ENCODE measurements at regions not wholly inside any gene's neighbourhood (a gene's known extent, or its start where the extent isn't known, plus 50 kb on each side); places are given as distances from the start of the nearest gene placed in this dataset.
A peak's percentile ranks its signal among the peaks of the same experiment; 100 is the strongest.
"Not testable (repeated sequence)": the region's sequence is repeated elsewhere in the genome, so short reads cannot be mapped to it uniquely, and the experiment has no call there.

- 64 to 89% (median 75%) methylated on average over 1 of the region's 1 CpG for WGBS, 5 donors
- TF ChIP-seq EP300 (IDR thresholded peaks at IDR 0.05) (no peak), POLR2AphosphoS5 (IDR thresholded peaks at IDR 0.05) (no peak), POLR2A (IDR thresholded peaks at IDR 0.05) (no peak), CTCF (IDR thresholded peaks at IDR 0.05) (no peak)
- no peak overlapping the region for H3K27ac ChIP-seq
- H3K27me3 ChIP-seq, result no peaks in the 10 kb centered on the region
- H3K4me1 ChIP-seq, result no peaks in the 10 kb centered on the region
- intact Hi-C loops (cut with DNase I; ENCODE audit: low total_unique reads), result no loop called here
- H3K36me3 ChIP-seq, result no peaks in the 10 kb centered on the region
- no peak overlapping the region for H3K4me3 ChIP-seq
- DNase-seq, result no peak
- H3K9me3 ChIP-seq, result no peaks in the 10 kb centered on the region
Measured at GRCh38 chr11:42778193-42778592, 533.6 kb upstream of the API5 start.

- H3K9me3 ChIP-seq, result no peaks in the 10 kb centered on the region
- intact Hi-C loops (cut with DNase I; ENCODE audit: low total_unique reads), result no loop called here
- H3K4me3 ChIP-seq, result no peak overlapping the region
- no peaks in the 10 kb centered on the region for H3K27me3 ChIP-seq
- WGBS, 5 donors, result 41 to 62% (median 59%) methylated on average over 3 of the region's 3 CpGs
- DNase-seq, result peak in 1 of 2 donors; percentile 6
- H3K36me3 ChIP-seq, result no peaks in the 10 kb centered on the region
- TF ChIP-seq EP300 (IDR thresholded peaks at IDR 0.05) (no peak), CTCF (IDR thresholded peaks at IDR 0.05) (no peak), POLR2A (IDR thresholded peaks at IDR 0.05) (no peak), POLR2AphosphoS5 (IDR thresholded peaks at IDR 0.05) (no peak)
- no peak overlapping the region for H3K27ac ChIP-seq
- H3K4me1 ChIP-seq, result no peaks in the 10 kb centered on the region
Measured at GRCh38 chr11:42779555-42779954, 532.2 kb upstream of the API5 start.

- no peaks in the 10 kb centered on the region for H3K27me3 ChIP-seq
- H3K4me3 ChIP-seq, result no peak overlapping the region
- no peaks in the 10 kb centered on the region for H3K36me3 ChIP-seq
- no peaks in the 10 kb centered on the region for H3K4me1 ChIP-seq
- H3K9me3 ChIP-seq, result peaks cover 0 to 10% (median 0%) of the 10 kb centered on the region in 4 donors
- H3K27ac ChIP-seq, result no peak overlapping the region
- DNase-seq, result no peak
- intact Hi-C loops (cut with DNase I; ENCODE audit: low total_unique reads), result no loop called here
- TF ChIP-seq EP300 (IDR thresholded peaks at IDR 0.05) (no peak), CTCF (IDR thresholded peaks at IDR 0.05) (no peak), POLR2A (IDR thresholded peaks at IDR 0.05) (no peak), POLR2AphosphoS5 (IDR thresholded peaks at IDR 0.05) (no peak)
- WGBS, 5 donors, result 48 to 75% (median 65%) methylated on average over 1 of the region's 1 CpG
Measured at GRCh38 chr11:42786981-42787380, 524.8 kb upstream of the API5 start.

- H3K9me3 ChIP-seq; H3K36me3 ChIP-seq; intact Hi-C loops (cut with DNase I; ENCODE audit: low total_unique reads); H3K27ac ChIP-seq; H3K27me3 ChIP-seq; H3K4me3 ChIP-seq; H3K4me1 ChIP-seq; DNase-seq: not testable (repeated sequence)
- 86 to 96% (median 90%) methylated on average over 2 of the region's 2 CpGs for WGBS, 5 donors
Measured at GRCh38 chr11:42795483-42795882, 516.3 kb upstream of the API5 start.

GRCh38 chr11:42800041-42800440 lies 511.8 kb upstream of the API5 start:
- no peaks in the 10 kb centered on the region for H3K9me3 ChIP-seq
- no peaks in the 10 kb centered on the region for H3K4me1 ChIP-seq
- no peaks in the 10 kb centered on the region for H3K27me3 ChIP-seq
- DNase-seq, result no peak
- intact Hi-C loops (cut with DNase I; ENCODE audit: low total_unique reads), result no loop called here
- H3K27ac ChIP-seq, result no peak overlapping the region
- TF ChIP-seq CTCF (IDR thresholded peaks at IDR 0.05) (no peak), POLR2A (IDR thresholded peaks at IDR 0.05) (no peak), EP300 (IDR thresholded peaks at IDR 0.05) (no peak), POLR2AphosphoS5 (IDR thresholded peaks at IDR 0.05) (no peak)
- H3K4me3 ChIP-seq, result no peak overlapping the region
- H3K36me3 ChIP-seq, result no peaks in the 10 kb centered on the region
- WGBS, 5 donors, result 86 to 92% (median 88%) methylated on average over 4 of the region's 4 CpGs

Measured in stomach (tissue), 8 donors.